Adrenal gland (tissue), 5 donors: ENCODE measurements at regions not wholly inside any gene's neighbourhood (a gene's known extent, or its start where the extent isn't known, plus 50 kb on each side); places are given as distances from the start of the nearest gene placed in this dataset.

Experiments
- POLR2A ChIP-seq, 2 donors: fragments of 450-650 bp; IDR thresholded peaks; one replicate each; pipeline ENCODE4 v1.6.1; 2017; ENCODE audit warnings: antibody characterized with exemption in 2 of 2, mild to moderate bottlenecking in 2 of 2, moderate library complexity in 1 of 2
- TF ChIP-seq, protein P1 (sequence below), 6 experiments: fragments of 450-650 bp in 4 of 6; fragments of 200-600 bp in 2 of 6; sonication (generic) in 1 of 6; IDR thresholded peaks; 1 replicate in 5 of 6; 2 replicates in 1 of 6; pipeline versions ENCODE4 v1.5.1 to v1.8.0; 2016 to 2021; ENCODE audit warnings: antibody characterized with exemption in 6 of 6, mild to moderate bottlenecking in 2 of 6, moderate library complexity in 1 of 6
- donor health status: DM: no; HTN: no; CAD: no.

- TF ChIP-seq, protein P1, sequence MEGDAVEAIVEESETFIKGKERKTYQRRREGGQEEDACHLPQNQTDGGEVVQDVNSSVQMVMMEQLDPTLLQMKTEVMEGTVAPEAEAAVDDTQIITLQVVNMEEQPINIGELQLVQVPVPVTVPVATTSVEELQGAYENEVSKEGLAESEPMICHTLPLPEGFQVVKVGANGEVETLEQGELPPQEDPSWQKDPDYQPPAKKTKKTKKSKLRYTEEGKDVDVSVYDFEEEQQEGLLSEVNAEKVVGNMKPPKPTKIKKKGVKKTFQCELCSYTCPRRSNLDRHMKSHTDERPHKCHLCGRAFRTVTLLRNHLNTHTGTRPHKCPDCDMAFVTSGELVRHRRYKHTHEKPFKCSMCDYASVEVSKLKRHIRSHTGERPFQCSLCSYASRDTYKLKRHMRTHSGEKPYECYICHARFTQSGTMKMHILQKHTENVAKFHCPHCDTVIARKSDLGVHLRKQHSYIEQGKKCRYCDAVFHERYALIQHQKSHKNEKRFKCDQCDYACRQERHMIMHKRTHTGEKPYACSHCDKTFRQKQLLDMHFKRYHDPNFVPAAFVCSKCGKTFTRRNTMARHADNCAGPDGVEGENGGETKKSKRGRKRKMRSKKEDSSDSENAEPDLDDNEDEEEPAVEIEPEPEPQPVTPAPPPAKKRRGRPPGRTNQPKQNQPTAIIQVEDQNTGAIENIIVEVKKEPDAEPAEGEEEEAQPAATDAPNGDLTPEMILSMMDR (IDR thresholded peaks at IDR 0.05) = no peak
- no peak for TF ChIP-seq POLR2A (IDR thresholded peaks at IDR 0.05)
Observed at GRCh38 chr5:33073881-33074327, 362.8 kb downstream of the NPR3 start.
